Trophoblast cell (in vitro differentiated cells and primary cell): ENCODE measurements at regions not wholly inside any gene's neighbourhood (a gene's known extent, or its start where the extent isn't known, plus 50 kb on each side); places are given as distances from the start of the nearest gene placed in this dataset.

Experiments
- DNase-seq, 2 donors: peaks; one replicate each; pipeline ENCODE4 v3.0.0-alpha.2; 2016
- H2AFZ ChIP-seq: 2 replicates; pipeline ENCODE4 v1.6.1; 2013; ENCODE audit warnings: low read length, moderate library complexity, mild to moderate bottlenecking; ENCODE audit not compliant: insufficient read depth, poor library complexity
- H2AK5ac ChIP-seq: 2 replicates; pipeline ENCODE4 v1.6.1; 2013; ENCODE audit warnings: mild to moderate bottlenecking, low read length
- H2BK120ac ChIP-seq: 2 replicates; pipeline ENCODE4 v1.6.1; 2013; ENCODE audit warnings: low read length, mild to moderate bottlenecking, moderate library complexity; ENCODE audit not compliant: insufficient read depth, poor library complexity
- H2BK12ac ChIP-seq: 2 replicates; pipeline ENCODE4 v1.6.1; 2013; ENCODE audit warnings: mild to moderate bottlenecking, low read length, moderate library complexity
- H2BK5ac ChIP-seq: 2 replicates; pipeline ENCODE4 v1.6.1; 2013; ENCODE audit warnings: low read length, low read depth, moderate library complexity, mild to moderate bottlenecking; ENCODE audit not compliant: poor library complexity
- H3K14ac ChIP-seq: 2 replicates; pipeline ENCODE4 v1.6.1; 2013; ENCODE audit warnings: mild to moderate bottlenecking, low read length
- H3K18ac ChIP-seq: 2 replicates; pipeline ENCODE4 v1.6.1; 2013; ENCODE audit warnings: mild to moderate bottlenecking, low read length
- H3K23ac ChIP-seq: 2 replicates; pipeline ENCODE4 v1.6.1; 2013; ENCODE audit warnings: low read length
- H3K27ac ChIP-seq: 2 replicates; pipeline ENCODE4 v1.5.1; 2013; ENCODE audit warnings: low read depth, mild to moderate bottlenecking, inconsistent platforms, low read length, moderate library complexity
- H3K27me3 ChIP-seq: 2 replicates; pipeline ENCODE4 v1.6.1; 2013; ENCODE audit warnings: inconsistent platforms, mild to moderate bottlenecking, low read length, moderate library complexity; ENCODE audit not compliant: insufficient read depth
- H3K36me3 ChIP-seq, 2 experiments: 1 replicate in 1 of 2; 2 replicates in 1 of 2; pipeline ENCODE4 v1.6.1; 2013; ENCODE audit warnings: low read length in 2 of 2, mild to moderate bottlenecking in 2 of 2, moderate library complexity in 1 of 2; ENCODE audit not compliant: insufficient read depth in 2 of 2, control insufficient read depth in 1 of 2
- H3K4ac ChIP-seq: 2 replicates; pipeline ENCODE4 v1.6.1; 2013; ENCODE audit warnings: low read depth, mild to moderate bottlenecking, low read length, moderate library complexity
- H3K4me1 ChIP-seq, 2 experiments: 1 replicate in 1 of 2; 2 replicates in 1 of 2; pipeline ENCODE4 v1.6.1; 2013; ENCODE audit warnings: low read length in 2 of 2, mild to moderate bottlenecking in 2 of 2, moderate library complexity in 1 of 2; ENCODE audit not compliant: insufficient read depth in 2 of 2, control insufficient read depth in 1 of 2
- H3K4me2 ChIP-seq: 2 replicates; pipeline ENCODE4 v1.6.1; 2013; ENCODE audit warnings: inconsistent platforms, mild to moderate bottlenecking, low read length, moderate library complexity
- H3K4me3 ChIP-seq: 2 replicates; pipeline ENCODE4 v1.5.1; 2013; ENCODE audit warnings: mild to moderate bottlenecking, low read depth, low read length, inconsistent platforms
- H3K79me1 ChIP-seq: one replicate; pipeline ENCODE4 v1.6.1; 2013; ENCODE audit warnings: low read length
- H3K79me2 ChIP-seq: 2 replicates; pipeline ENCODE4 v1.6.1; 2013; ENCODE audit warnings: low read length, mild to moderate bottlenecking; ENCODE audit not compliant: control insufficient read depth, insufficient read depth, poor library complexity
- H3K9ac ChIP-seq: 2 replicates; pipeline ENCODE4 v1.6.1; 2013; ENCODE audit warnings: mild to moderate bottlenecking, low read length
- H3K9me3 ChIP-seq: 2 replicates; pipeline ENCODE4 v1.6.1; 2013; ENCODE audit warnings: low read depth, mild to moderate bottlenecking, control low read depth, inconsistent platforms, low read length; ENCODE audit not compliant: insufficient read depth
- H4K12ac ChIP-seq: 2 replicates; pipeline ENCODE4 v1.6.1; 2013; ENCODE audit warnings: low read depth, mild to moderate bottlenecking, low read length, moderate library complexity
- H4K8ac ChIP-seq: 2 replicates; pipeline ENCODE4 v1.6.1; 2013; ENCODE audit warnings: low read depth, mild to moderate bottlenecking, low read length, moderate library complexity
- H4K91ac ChIP-seq: one replicate; pipeline ENCODE4 v1.6.1; 2013; ENCODE audit warnings: low read depth, mild to moderate bottlenecking, low read length, moderate library complexity
- WGBS: extraction: QIAGEN DNeasy Blood & Tissue Kit; methylation state at CpG from one replicate; pipeline ENCODE4 v1.1.7; 2013; ENCODE audit warnings: missing lambda C conversion rate; ENCODE audit not compliant: insufficient read length, insufficient coverage; ENCODE audit errors: extremely low coverage; 5-methylcytosine and 5-hydroxymethylcytosine counted together

DNA sequence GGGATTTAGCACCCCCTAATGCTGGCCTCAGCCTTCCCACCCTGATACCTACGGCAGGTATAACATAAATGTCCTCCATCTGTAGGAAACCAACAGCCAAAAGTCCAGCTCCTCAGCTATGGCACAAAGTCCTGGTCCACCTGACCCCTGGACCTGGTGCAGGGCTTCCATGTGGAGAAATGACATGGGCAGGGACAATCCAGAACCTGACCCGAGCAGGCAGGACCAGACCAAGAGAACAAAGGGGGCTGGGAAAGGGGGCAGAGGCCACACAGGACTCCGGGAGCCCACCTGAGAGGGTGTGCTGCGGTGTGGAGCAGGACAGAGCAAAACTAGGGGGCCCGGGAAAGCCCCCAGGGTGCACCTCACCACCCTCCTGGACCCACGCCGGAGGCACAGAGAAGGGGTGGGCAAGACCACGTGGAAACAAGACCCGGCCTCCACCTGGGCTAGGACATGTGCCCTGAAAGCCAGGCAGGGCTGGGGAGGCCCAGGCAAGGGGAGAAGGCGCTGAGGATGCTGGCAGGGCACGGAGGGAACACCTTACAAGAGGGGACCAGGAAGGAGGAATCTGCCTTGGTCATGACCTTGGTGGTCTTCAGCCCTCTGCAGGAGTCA is 368.9 kb downstream of the SHANK2 start:
- H2BK12ac ChIP-seq, result no peak overlapping the region
- no peak for DNase-seq
- H3K4me1 ChIP-seq, result peaks cover 9 to 22% of the 10 kb centered on the region in 2 experiments
- no peaks in the 10 kb centered on the region for H3K9me3 ChIP-seq
- H2AFZ ChIP-seq, result no peak overlapping the region
- no peak overlapping the region for H3K18ac ChIP-seq
- no peak overlapping the region for H4K91ac ChIP-seq
- no CpG with 5 or more reads among the region's 11 CpGs for WGBS
- H2BK120ac ChIP-seq, result no peak overlapping the region
- no peak overlapping the region for H3K4ac ChIP-seq
- no peaks in the 10 kb centered on the region for H3K27me3 ChIP-seq
- no peak overlapping the region for H3K4me2 ChIP-seq
- H3K27ac ChIP-seq, result no peak overlapping the region
- H4K8ac ChIP-seq, result no peak overlapping the region
- no peak overlapping the region for H3K23ac ChIP-seq
- no peak overlapping the region for H3K4me3 ChIP-seq
- H3K79me1 ChIP-seq, result no peaks in the 10 kb centered on the region
- H4K12ac ChIP-seq, result no peak overlapping the region
- no peak overlapping the region for H3K14ac ChIP-seq
- no peak overlapping the region for H2BK5ac ChIP-seq
- H3K9ac ChIP-seq, result no peak overlapping the region
- H3K36me3 ChIP-seq, result no peaks in the 10 kb centered on the region
- no peak overlapping the region for H2AK5ac ChIP-seq
- no peaks in the 10 kb centered on the region for H3K79me2 ChIP-seq

DNA sequence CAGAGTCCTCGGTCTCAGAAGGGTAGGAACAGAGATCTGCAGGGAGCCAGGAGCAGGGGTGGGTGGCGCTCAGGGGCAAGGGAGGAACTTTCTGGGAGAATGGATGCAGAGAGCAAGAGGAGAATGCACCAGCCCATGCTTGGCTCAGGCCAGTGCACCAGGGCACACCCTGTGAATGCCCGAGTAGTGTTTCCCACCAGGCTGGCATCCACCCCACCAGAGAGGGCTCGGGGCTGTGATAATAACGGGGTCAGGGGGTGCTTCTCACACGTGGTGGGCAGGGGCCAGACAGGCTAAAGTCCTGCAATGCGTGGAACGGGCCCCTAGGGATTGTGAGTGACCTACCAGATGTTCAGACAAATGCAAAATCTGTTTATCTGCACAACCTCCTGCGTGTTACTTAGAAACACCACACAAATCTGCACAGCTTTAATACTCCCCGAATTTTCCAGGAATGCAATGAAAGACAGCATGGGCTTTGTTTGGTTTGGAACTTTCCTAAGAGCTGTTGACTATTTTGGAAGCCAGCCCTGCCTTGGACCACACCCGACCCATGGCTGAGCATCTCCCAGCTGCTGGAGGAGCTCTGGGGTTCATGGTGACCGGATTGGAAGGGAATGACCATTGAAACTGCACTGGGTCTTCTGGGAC is 368.3 kb downstream of the SHANK2 start:
- no peak overlapping the region for H2BK120ac ChIP-seq
- H3K27me3 ChIP-seq, result no peaks in the 10 kb centered on the region
- no peak for DNase-seq
- no peak overlapping the region for H2AK5ac ChIP-seq
- no peak overlapping the region for H3K23ac ChIP-seq
- peaks cover under 1 to 2% of the 10 kb centered on the region in 2 experiments for H3K36me3 ChIP-seq
- H3K4ac ChIP-seq, result no peak overlapping the region
- no CpG with 5 or more reads among the region's 12 CpGs for WGBS
- H3K27ac ChIP-seq, result no peak overlapping the region
- H4K91ac ChIP-seq, result no peak overlapping the region
- peaks cover 9 to 22% of the 10 kb centered on the region in 2 experiments for H3K4me1 ChIP-seq
- no peak overlapping the region for H4K8ac ChIP-seq
- no peak overlapping the region for H4K12ac ChIP-seq
- no peak overlapping the region for H3K14ac ChIP-seq
- H3K18ac ChIP-seq, result no peak overlapping the region
- H2AFZ ChIP-seq, result no peak overlapping the region
- H3K4me2 ChIP-seq, result no peak overlapping the region
- H3K4me3 ChIP-seq, result no peak overlapping the region
- no peak overlapping the region for H3K9ac ChIP-seq
- no peaks in the 10 kb centered on the region for H3K79me1 ChIP-seq
- H3K79me2 ChIP-seq, result no peaks in the 10 kb centered on the region
- H2BK12ac ChIP-seq, result no peak overlapping the region
- no peaks in the 10 kb centered on the region for H3K9me3 ChIP-seq
- no peak overlapping the region for H2BK5ac ChIP-seq

DNA sequence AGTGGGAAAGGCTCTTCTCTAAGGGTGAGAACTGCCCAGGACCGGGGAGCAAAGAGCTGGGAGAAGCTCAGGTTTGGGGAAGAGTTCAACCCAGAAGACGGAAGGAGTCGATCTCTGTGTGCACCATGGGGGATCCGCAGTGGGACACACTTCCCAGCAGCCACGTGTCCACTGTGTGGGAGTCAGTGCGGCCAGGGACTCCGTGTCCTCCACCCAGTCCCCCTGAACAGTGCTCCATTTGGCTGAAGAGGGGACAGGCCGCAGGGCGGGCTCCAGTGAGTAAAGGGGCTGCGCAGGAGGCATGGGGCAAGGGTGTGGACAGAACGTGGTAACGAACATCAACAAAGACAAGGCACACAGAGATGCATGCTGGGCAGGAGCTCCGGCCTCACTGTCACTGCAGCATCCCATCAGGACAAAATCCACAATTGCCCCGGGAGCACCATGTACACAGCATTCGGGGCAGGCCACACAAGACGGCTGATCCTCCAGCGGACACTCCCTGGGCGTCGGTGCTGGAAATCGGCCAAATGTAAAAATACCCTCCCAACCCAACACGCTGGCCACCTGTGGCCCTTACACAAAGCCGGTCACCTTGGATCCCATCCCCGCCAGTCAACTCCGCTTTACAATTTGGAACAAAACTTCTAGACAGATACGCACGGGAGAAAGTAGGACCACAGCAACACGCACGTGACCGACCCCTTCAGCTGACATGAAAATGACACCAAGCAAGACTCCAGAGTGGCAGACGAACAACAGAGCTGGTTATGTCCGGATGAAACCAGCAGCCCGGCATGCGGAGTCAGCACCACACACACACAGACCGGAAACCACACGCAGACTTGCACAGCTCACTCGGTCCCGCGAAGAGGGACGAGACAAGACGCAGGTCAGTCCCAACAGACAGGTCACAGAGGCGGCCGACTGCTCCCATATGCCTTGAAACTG is 366.8 kb downstream of the SHANK2 start:
- Histone ChIP-seq H2BK120ac (no peak overlapping the region), H3K23ac (no peak overlapping the region), H2AFZ (no peak overlapping the region), H4K12ac (no peak overlapping the region), H2BK5ac (no peak overlapping the region), H2AK5ac (no peak overlapping the region), H3K9me3 (peaks cover 6% of the 10 kb centered on the region), H3K4ac (no peak overlapping the region), H3K18ac (peak overlapping the region; percentile 24), H3K9ac (no peak overlapping the region), H2BK12ac (no peak overlapping the region), H3K4me1 (peaks cover 9 to 22% of the 10 kb centered on the region in 2 experiments), H3K14ac (no peak overlapping the region), H3K27me3 (no peaks in the 10 kb centered on the region), H4K8ac (no peak overlapping the region), H3K36me3 (peaks cover 2 to 8% of the 10 kb centered on the region in 2 experiments), H3K4me3 (no peak overlapping the region), H3K79me1 (no peaks in the 10 kb centered on the region), H3K4me2 (no peak overlapping the region), H4K91ac (peak overlapping the region; percentile 0), H3K79me2 (no peaks in the 10 kb centered on the region), H3K27ac (peak overlapping the region; percentile 4)
- no peak for DNase-seq
- WGBS, result no CpG with 5 or more reads among the region's 42 CpGs

DNA sequence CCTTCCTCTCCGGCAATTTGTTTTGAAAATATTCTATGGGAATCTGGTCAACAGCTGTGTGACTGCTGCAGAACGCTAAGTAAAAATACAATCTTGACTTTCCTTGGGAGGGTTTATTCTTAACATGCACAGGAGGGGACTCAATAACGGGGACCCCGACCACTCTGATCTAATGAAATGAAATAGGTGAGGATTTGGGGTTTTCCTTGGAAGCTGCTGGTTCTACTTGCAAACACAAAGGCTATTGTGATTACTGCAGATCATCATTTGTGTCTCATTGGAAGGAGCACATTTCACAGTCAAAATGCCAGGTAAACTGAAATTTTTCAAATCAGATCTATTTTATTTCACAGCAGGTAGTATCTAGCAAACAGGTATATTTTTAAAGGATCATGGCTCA is 366.1 kb downstream of the SHANK2 start:
- H2BK12ac ChIP-seq, result no peak overlapping the region
- no peak overlapping the region for H3K4me2 ChIP-seq
- H2BK5ac ChIP-seq, result no peak overlapping the region
- WGBS, result no CpG with 5 or more reads among the region's 4 CpGs
- no peak overlapping the region for H3K27ac ChIP-seq
- H3K14ac ChIP-seq, result no peak overlapping the region
- no peak overlapping the region for H3K4ac ChIP-seq
- H3K9me3 ChIP-seq, result peaks cover 6% of the 10 kb centered on the region
- no peak overlapping the region for H4K12ac ChIP-seq
- no peaks in the 10 kb centered on the region for H3K79me1 ChIP-seq
- no peaks in the 10 kb centered on the region for H3K79me2 ChIP-seq
- no peak overlapping the region for H4K8ac ChIP-seq
- no peak overlapping the region for H3K4me3 ChIP-seq
- H2AFZ ChIP-seq, result no peak overlapping the region
- H3K36me3 ChIP-seq, result peaks cover 2 to 8% of the 10 kb centered on the region in 2 experiments
- no peaks in the 10 kb centered on the region for H3K27me3 ChIP-seq
- H2AK5ac ChIP-seq, result no peak overlapping the region
- peaks cover 9 to 22% of the 10 kb centered on the region in 2 experiments for H3K4me1 ChIP-seq
- H4K91ac ChIP-seq, result no peak overlapping the region
- DNase-seq, result no peak
- no peak overlapping the region for H3K18ac ChIP-seq
- H2BK120ac ChIP-seq, result no peak overlapping the region
- no peak overlapping the region for H3K9ac ChIP-seq
- no peak overlapping the region for H3K23ac ChIP-seq
